SK-N-SH (cell line): ENCODE measurements at regions not wholly inside any gene's neighbourhood (a gene's known extent, or its start where the extent isn't known, plus 50 kb on each side); places are given as distances from the start of the nearest gene placed in this dataset.

Source experiments
- CTCF ChIA-PET: fragments of 300-600, 350-600 bp; formaldehyde crosslinking; extraction: SDS; loops from one replicate; lab custom pipeline; 2021; lab: Yijun Ruan, JAX
- POLR2A ChIA-PET: fragments of 350-600 bp; sonication (Branson Sonifier 250); formaldehyde crosslinking; extraction: SDS; loops from one replicate; lab custom pipeline; 2020; ENCODE audit warnings: antibody characterized with exemption, inconsistent platforms; lab: Yijun Ruan, JAX
- DNase-seq: peaks from one replicate; pipeline ENCODE4 v3.0.0; 2012
- H2AFZ ChIP-seq: fragments of 200-600 bp; sonication (generic); 2 replicates; pipeline ENCODE4 v1.8.1; 2016; ENCODE audit warnings: antibody characterized with exemption, mild to moderate bottlenecking, low read depth
- H3F3A ChIP-seq: fragments of 200-600 bp; sonication (generic); replicated peaks from 2 replicates; pipeline ENCODE3; 2016; ENCODE audit warnings: antibody characterized with exemption, mild to moderate bottlenecking; ENCODE audit not compliant: insufficient read depth
- H3K27ac ChIP-seq, 2 experiments: fragments of 200-500 bp in 1 of 2; fragments of 200-600 bp in 1 of 2; sonication (Bioruptor generic) in 1 of 2; sonication (generic), shearing (Covaris generic) in 1 of 2; 2 replicates each; pipeline versions ENCODE4 v1.5.1 to v1.6.1; 2014 to 2016; ENCODE audit warnings: low read depth in 2 of 2, inconsistent platforms in 1 of 2, low read length in 1 of 2, mild to moderate bottlenecking in 1 of 2, mixed read lengths in 1 of 2
- H3K27me3 ChIP-seq: fragments of 200-600 bp; sonication (generic), shearing (Covaris generic); 2 replicates; pipeline ENCODE4 v1.6.1; 2016; ENCODE audit warnings: mixed run types; ENCODE audit not compliant: insufficient read depth
- H3K36me3 ChIP-seq, 2 experiments: fragments of 200-500 bp in 1 of 2; fragments of 200-600 bp in 1 of 2; sonication (Bioruptor generic) in 1 of 2; sonication (generic) in 1 of 2; replicated peaks in 1 of 2; 2 replicates each; pipeline versions ENCODE3 to v1.5.1; 2014 to 2016; ENCODE audit warnings: low read length in 1 of 2, mild to moderate bottlenecking in 1 of 2; ENCODE audit not compliant: insufficient read depth in 2 of 2, control insufficient read depth in 1 of 2
- H3K4me1 ChIP-seq, 2 experiments: fragments of 200-500 bp in 1 of 2; fragments of 200-600 bp in 1 of 2; sonication (Bioruptor generic) in 1 of 2; sonication (generic), shearing (Covaris generic) in 1 of 2; 2 replicates each; pipeline versions ENCODE4 v1.5.1 to v1.6.1; 2014 to 2016; ENCODE audit warnings: low read depth in 1 of 2, low read length in 1 of 2, mixed run types in 1 of 2; ENCODE audit not compliant: insufficient read depth in 2 of 2, control insufficient read depth in 1 of 2
- H3K4me2 ChIP-seq: fragments of 200-600 bp; sonication (generic), shearing (Covaris generic); 2 replicates; pipeline ENCODE4 v1.6.1; 2017; ENCODE audit warnings: mixed run types
- H3K4me3 ChIP-seq, 2 experiments: fragments of 200-500 bp in 1 of 2; fragments of 200-600 bp in 1 of 2; sonication (Bioruptor generic) in 1 of 2; sonication (generic), shearing (Covaris generic) in 1 of 2; 2 replicates each; pipeline versions ENCODE4 v1.5.1 to v1.8.1; 2014 to 2016; ENCODE audit warnings: low read depth in 2 of 2, inconsistent platforms in 1 of 2, low read length in 1 of 2, mild to moderate bottlenecking in 1 of 2, mixed read lengths in 1 of 2, moderate library complexity in 1 of 2
- H3K79me2 ChIP-seq: fragments of 200-600 bp; sonication (generic); 2 replicates; pipeline ENCODE4 v1.8.1; 2017; ENCODE audit warnings: mild to moderate bottlenecking; ENCODE audit not compliant: insufficient read depth
- H3K9ac ChIP-seq: fragments of 200-600 bp; sonication (generic); 2 replicates; pipeline ENCODE4 v1.6.1; 2017; ENCODE audit warnings: mixed run types
- H3K9me2 ChIP-seq: fragments of 200-600 bp; sonication (generic); 2 replicates; pipeline ENCODE4 v1.6.1; 2017; ENCODE audit warnings: mixed run types
- H3K9me3 ChIP-seq: fragments of 200-600 bp; sonication (generic); 2 replicates; pipeline ENCODE4 v1.6.1; 2017; ENCODE audit warnings: mixed run types, mild to moderate bottlenecking, moderate library complexity
- H4K20me1 ChIP-seq: fragments of 200-600 bp; sonication (generic); 2 replicates; pipeline ENCODE4 v1.6.1; 2017; ENCODE audit warnings: mild to moderate bottlenecking, mixed run types; ENCODE audit not compliant: insufficient read depth
- CTCF ChIP-seq: fragments of 200-600 bp; sonication (generic); IDR thresholded peaks from 2 replicates; pipeline ENCODE4 v1.6.1; 2017; ENCODE audit warnings: antibody characterized with exemption, mild to moderate bottlenecking, moderate library complexity
- EP300 ChIP-seq, 2 experiments: IDR thresholded peaks; 2 replicates each; pipeline versions ENCODE4 v1.4.0 to v1.6.1; 2012; ENCODE audit warnings: borderline replicate concordance in 1 of 2, low read depth in 1 of 2, low read length in 1 of 2
- EZH2phosphoT487 ChIP-seq: fragments of 200-600 bp; sonication (generic); IDR thresholded peaks from 2 replicates; pipeline ENCODE4 v1.6.1; 2017; ENCODE audit warnings: low read depth, mixed run types, mild to moderate bottlenecking, antibody characterized with exemption, moderate library complexity, borderline replicate concordance
- FOXM1 ChIP-seq: IDR thresholded peaks from 2 replicates; pipeline ENCODE4 v1.4.0; 2012; ENCODE audit warnings: low read depth, mild to moderate bottlenecking
- MXI1 ChIP-seq: IDR thresholded peaks from 2 replicates; pipeline ENCODE4 v1.6.1; 2012; ENCODE audit warnings: mild to moderate bottlenecking, low read depth, low read length, improper control_type of control experiment
- POLR2AphosphoS5 ChIP-seq: IDR thresholded peaks from 2 replicates; pipeline ENCODE4 v1.6.1; 2012; ENCODE audit warnings: low read depth, low read length
- RAD21 ChIP-seq: IDR thresholded peaks from 2 replicates; pipeline ENCODE4 v1.6.1; 2012; ENCODE audit warnings: mild to moderate bottlenecking, low read length
- RCOR1 ChIP-seq: fragments of 150-350 bp; IDR thresholded peaks from 2 replicates; pipeline ENCODE4 v1.6.1; 2017; ENCODE audit warnings: antibody characterized with exemption, low read length
- RFX5 ChIP-seq: IDR thresholded peaks from 2 replicates; pipeline ENCODE4 v1.6.1; 2012; ENCODE audit warnings: mild to moderate bottlenecking, improper control_type of control experiment, low read length
- SIN3A ChIP-seq: IDR thresholded peaks from 2 replicates; pipeline ENCODE4 v1.6.1; 2012; ENCODE audit warnings: low read depth, mild to moderate bottlenecking, low read length, moderate library complexity, borderline replicate concordance
- WGBS: methylation state at CpG from one replicate; pipeline ENCODE4 v1.1.6; 2017; ENCODE audit warnings: low lambda C conversion rate; 5-methylcytosine and 5-hydroxymethylcytosine counted together

- no peaks in the 10 kb centered on the region for H3K9me3 ChIP-seq
- ChIA-PET POLR2A (no interaction called here), CTCF (no interaction called here)
- no peak overlapping the region for H3K4me2 ChIP-seq
- no peak overlapping the region for H3K9ac ChIP-seq
- no peaks in the 10 kb centered on the region for H4K20me1 ChIP-seq
- H3K4me1 ChIP-seq: no peaks in the 10 kb centered on the region; a peak in 1 of 4 replicates
- no peaks in the 10 kb centered on the region for H3K36me3 ChIP-seq
- no peak for DNase-seq
- no peaks in the 10 kb centered on the region for H3K9me2 ChIP-seq
- H3K79me2 ChIP-seq: no peaks in the 10 kb centered on the region
- H3K27me3 ChIP-seq: no peaks in the 10 kb centered on the region
- TF ChIP-seq EZH2phosphoT487 (no peak), RAD21 (no peak)
- no peak overlapping the region for H2AFZ ChIP-seq
- 100% methylated on average over 1 of the region's 1 CpG for WGBS
- H3K27ac ChIP-seq: no peak overlapping the region
- H3K4me3 ChIP-seq: no peak overlapping the region
- no peaks in the 10 kb centered on the region for H3F3A ChIP-seq
Observed at GRCh38 chr13:39946769-39947168, 291.3 kb downstream of the COG6 start.

- no peaks in the 10 kb centered on the region for H3K27me3 ChIP-seq
- 90% methylated on average over 3 of the region's 3 CpGs for WGBS
- no peak for TF ChIP-seq RFX5
- no peak for TF ChIP-seq RAD21
- TF ChIP-seq CTCF: no peak
- TF ChIP-seq POLR2AphosphoS5: no peak
- no peak for TF ChIP-seq SIN3A
- TF ChIP-seq EZH2phosphoT487: no peak
- TF ChIP-seq MXI1: no peak
- no peak for TF ChIP-seq EP300 (IDR thresholded peaks at IDR 0.05; ENCODE audit: borderline replicate concordance in 1 of 2, low read depth in 1 of 2, low read length in 1 of 2)
- TF ChIP-seq FOXM1: no peak
- no peak for TF ChIP-seq RCOR1
Observed at GRCh38 chr13:39951301-39951700, 295.8 kb downstream of the COG6 start.

More at GRCh38 chr13:39951301-39951700, 295.8 kb downstream of the COG6 start:
- DNase-seq: no peak
- Histone ChIP-seq H3F3A (no peaks in the 10 kb centered on the region), H3K36me3 (no peaks in the 10 kb centered on the region), H3K27ac (no peak overlapping the region), H3K79me2 (no peaks in the 10 kb centered on the region), H3K9me3 (no peaks in the 10 kb centered on the region), H3K9ac (no peak overlapping the region), H3K4me3 (no peak overlapping the region), H3K4me1 (peaks cover 3 to 5% of the 10 kb centered on the region in 2 experiments; a peak in 3 of 4 replicates), H3K4me2 (no peak overlapping the region), H2AFZ (no peak overlapping the region), H3K9me2 (no peaks in the 10 kb centered on the region), H4K20me1 (no peaks in the 10 kb centered on the region)
- ChIA-PET POLR2A (no interaction called here), CTCF (interaction anchor here (1.4 to 6.0 kb wide), 2 partner anchors 8 to 185 kb away, joined by 5 to 38 read pairs; no protein-coding TSS in a partner anchor)
